SU-DHL-6 (cell line): ENCODE measurements at regions not wholly inside any gene's neighbourhood (a gene's known extent, or its start where the extent isn't known, plus 50 kb on each side); places are given as distances from the start of the nearest gene placed in this dataset.

Experiments used
- H2AFZ ChIP-seq: fragments of 200-600 bp; sonication (generic); 2 replicates; pipeline ENCODE4 v1.6.1; 2014; ENCODE audit warnings: low read depth, mild to moderate bottlenecking, moderate library complexity, mixed read lengths, antibody characterized with exemption, low read length; ENCODE audit not compliant: severe bottlenecking
- H3F3A ChIP-seq: fragments of 200-600 bp; shearing (Covaris generic); 2 replicates; pipeline ENCODE4 v1.6.0; 2016; ENCODE audit warnings: antibody characterized with exemption, mild to moderate bottlenecking; ENCODE audit not compliant: insufficient read depth
- H3K27ac ChIP-seq: fragments of 200-600 bp; sonication (generic); 2 replicates; pipeline ENCODE4 v1.5.1; 2016; ENCODE audit warnings: low read depth, mild to moderate bottlenecking, low read length, moderate library complexity, mixed read lengths
- H3K27me3 ChIP-seq: fragments of 200-600 bp; sonication (generic), shearing (Covaris generic); 2 replicates; pipeline ENCODE4 v1.6.0; 2014; ENCODE audit warnings: mild to moderate bottlenecking, low read length
- H3K36me3 ChIP-seq: fragments of 200-600 bp; sonication (generic); 2 replicates; pipeline ENCODE4 v1.6.1; 2014; ENCODE audit warnings: mild to moderate bottlenecking, low read length, mixed read lengths
- H3K4me2 ChIP-seq: fragments of 300-600, 200-600 bp; shearing (Covaris generic), sonication (generic); 2 replicates; pipeline ENCODE4 v1.6.0; 2014; ENCODE audit warnings: low read length, low read depth, mild to moderate bottlenecking; ENCODE audit not compliant: poor library complexity, severe bottlenecking
- H3K4me3 ChIP-seq: fragments of 200-600 bp; sonication (generic); 2 replicates; pipeline ENCODE4 v1.5.1; 2014; ENCODE audit warnings: antibody characterized with exemption, low read length, mild to moderate bottlenecking, mixed read lengths; ENCODE audit not compliant: insufficient read depth, poor library complexity, severe bottlenecking
- H3K79me2 ChIP-seq: fragments of 200-600 bp; sonication (generic); 2 replicates; pipeline ENCODE4 v1.6.1; 2014; ENCODE audit warnings: mild to moderate bottlenecking, low read length, moderate library complexity; ENCODE audit not compliant: insufficient read depth
- H3K9ac ChIP-seq: fragments of 200-600 bp; sonication (generic); 2 replicates; pipeline ENCODE4 v1.7.0; 2014; ENCODE audit warnings: mild to moderate bottlenecking, low read length
- H3K9me2 ChIP-seq: fragments of 200-600 bp; sonication (generic); replicated peaks from 2 replicates; pipeline ENCODE4 v1.6.1; 2014; ENCODE audit warnings: low read length; ENCODE audit not compliant: insufficient read depth
- H3K9me3 ChIP-seq: fragments of 200-600 bp; sonication (generic); 2 replicates; pipeline ENCODE4 v1.6.1; 2014; ENCODE audit warnings: low read length, mixed read lengths; ENCODE audit not compliant: insufficient read depth
- H4K20me1 ChIP-seq: fragments of 200-600 bp; sonication (generic); 2 replicates; pipeline ENCODE4 v1.6.1; 2014; ENCODE audit warnings: low read depth, mild to moderate bottlenecking, antibody characterized with exemption, low read length, moderate library complexity, mixed read lengths
- CTCF ChIP-seq: fragments of 200-600 bp; sonication (generic); IDR thresholded peaks from one replicate; pipeline ENCODE4 v1.5.1; 2017; ENCODE audit warnings: antibody characterized with exemption, mild to moderate bottlenecking, low read length, moderate library complexity; ENCODE audit not compliant: insufficient read depth, poor library complexity, severe bottlenecking
- EZH2phosphoT487 ChIP-seq: fragments of 200-600 bp; sonication (generic), shearing (Covaris generic); conservative IDR thresholded peaks from 2 replicates; pipeline ENCODE4 v1.6.1; 2018; ENCODE audit warnings: mild to moderate bottlenecking, antibody characterized with exemption, low read length, moderate library complexity, mixed read lengths

DNA sequence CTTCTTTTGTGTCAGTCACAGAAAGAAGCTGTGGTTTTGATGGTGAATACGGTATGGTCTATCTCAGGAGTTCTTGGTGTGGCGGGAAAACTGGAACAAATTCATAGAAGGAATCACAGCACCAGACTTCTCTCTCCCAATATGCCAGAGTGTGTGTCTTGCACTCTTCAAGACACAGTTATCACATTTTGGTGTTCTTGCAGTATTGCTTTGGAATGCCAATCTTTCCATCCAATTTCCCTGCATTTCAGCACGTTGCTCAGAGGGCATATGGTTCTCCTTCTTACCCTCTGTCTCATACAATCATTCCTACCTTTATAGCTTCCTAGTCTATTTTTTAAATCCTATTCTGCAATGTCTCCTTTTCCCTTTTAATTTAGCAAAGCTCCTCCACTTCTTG, 216.3 kb downstream of the TMEM182 start:
- Histone ChIP-seq H4K20me1 (no peaks in the 10 kb centered on the region), H3K27me3 (no peaks in the 10 kb centered on the region), H3K4me3 (no peak overlapping the region), H3K4me2 (no peak overlapping the region), H3K27ac (no peak overlapping the region), H3K79me2 (no peaks in the 10 kb centered on the region), H3F3A (no peaks in the 10 kb centered on the region), H2AFZ (no peak overlapping the region), H3K9me3 (no peaks in the 10 kb centered on the region), H3K9ac (no peak overlapping the region), H3K9me2 (no peaks in the 10 kb centered on the region), H3K36me3 (no peaks in the 10 kb centered on the region)
- TF ChIP-seq CTCF (no peak), EZH2phosphoT487 (no peak)

DNA sequence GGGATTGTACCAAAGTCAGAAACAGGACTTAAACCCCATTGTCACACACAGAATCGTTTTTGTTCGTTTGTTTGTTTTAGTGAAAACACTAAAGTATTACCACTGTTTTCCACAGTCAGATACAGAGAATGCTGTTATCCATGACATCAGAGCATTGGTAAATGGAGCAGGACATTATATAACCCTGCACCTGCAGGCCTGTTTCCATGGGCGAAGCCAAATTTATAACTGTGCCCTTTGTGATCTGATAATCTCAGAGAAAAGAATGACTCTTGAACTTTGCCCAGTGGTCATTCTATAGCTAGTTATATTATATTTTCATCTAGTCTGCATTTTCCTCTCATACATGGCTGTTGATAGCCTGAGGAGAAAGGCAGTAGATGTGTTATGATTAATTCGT, 217.6 kb downstream of the TMEM182 start:
- Histone ChIP-seq H3K27me3 (no peaks in the 10 kb centered on the region), H3K4me2 (no peak overlapping the region), H3K9me3 (no peaks in the 10 kb centered on the region), H3K9me2 (no peaks in the 10 kb centered on the region), H3K9ac (no peak overlapping the region), H4K20me1 (no peaks in the 10 kb centered on the region), H3K79me2 (no peaks in the 10 kb centered on the region), H3K4me3 (no peak overlapping the region), H2AFZ (no peak overlapping the region), H3K27ac (no peak overlapping the region), H3K36me3 (no peaks in the 10 kb centered on the region), H3F3A (no peaks in the 10 kb centered on the region)
- no peak for TF ChIP-seq CTCF
- no peak for TF ChIP-seq EZH2phosphoT487

DNA sequence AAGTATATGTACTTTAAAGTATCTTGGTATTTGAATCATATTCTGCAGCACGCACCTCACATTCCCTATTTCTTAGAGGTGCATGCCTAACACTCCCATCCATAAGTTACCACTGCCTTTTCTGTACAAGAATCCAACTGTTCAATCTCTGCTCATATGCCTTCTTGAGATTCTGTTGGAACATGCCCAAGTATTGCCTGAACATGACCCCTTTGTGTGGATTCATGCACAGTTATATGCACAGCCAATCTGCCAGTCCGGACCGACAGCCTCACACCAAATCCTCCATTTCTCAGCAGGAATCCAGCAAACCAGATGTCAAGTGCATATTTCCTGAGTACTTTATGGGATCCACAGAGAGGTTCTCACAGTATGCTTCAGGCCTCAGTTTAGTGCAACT, 222.0 kb downstream of the TMEM182 start:
- H3K9ac ChIP-seq = no peak overlapping the region
- H3K4me3 ChIP-seq = no peak overlapping the region
- H3K9me2 ChIP-seq = no peaks in the 10 kb centered on the region
- H2AFZ ChIP-seq = no peak overlapping the region
- no peaks in the 10 kb centered on the region for H3K36me3 ChIP-seq
- no peak overlapping the region for H3K4me2 ChIP-seq
- no peaks in the 10 kb centered on the region for H3K27me3 ChIP-seq
- no peaks in the 10 kb centered on the region for H3K79me2 ChIP-seq
- TF ChIP-seq CTCF = no peak
- TF ChIP-seq EZH2phosphoT487 = no peak
- H3K27ac ChIP-seq = no peak overlapping the region
- H3F3A ChIP-seq = no peaks in the 10 kb centered on the region
- H4K20me1 ChIP-seq = no peaks in the 10 kb centered on the region
- H3K9me3 ChIP-seq = no peaks in the 10 kb centered on the region
